GM08714 (cell line): ENCODE measurements at regions not wholly inside any gene's neighbourhood (a gene's known extent, or its start where the extent isn't known, plus 50 kb on each side); places are given as distances from the start of the nearest gene placed in this dataset.

Experiments
- H3K4me3 ChIP-seq: fragments of 200-500 bp; sonication (Bioruptor generic); 2 replicates; pipeline ENCODE4 v1.5.1; 2014; ENCODE audit warnings: mild to moderate bottlenecking, low read length, inconsistent platforms
- ZNF274 ChIP-seq: IDR thresholded peaks from 2 replicates; pipeline ENCODE4 v1.6.1; 2012; ENCODE audit warnings: mild to moderate bottlenecking, low read depth, low read length

- no peak overlapping the region for H3K4me3 ChIP-seq
- TF ChIP-seq ZNF274 = no peak
Observed at GRCh38 chr3:102238362-102238761, 196.5 kb upstream of the ZPLD1 start.

GRCh38 chr3:102240720-102241119 lies 194.1 kb upstream of the ZPLD1 start:
- no peak overlapping the region for H3K4me3 ChIP-seq
- TF ChIP-seq ZNF274 = no peak

- H3K4me3 ChIP-seq = no peak overlapping the region
- TF ChIP-seq ZNF274 = no peak
Observed at GRCh38 chr3:102248981-102249705, 185.7 kb upstream of the ZPLD1 start.

GRCh38 chr3:102255736-102256135 lies 179.1 kb upstream of the ZPLD1 start:
- no peak overlapping the region for H3K4me3 ChIP-seq
- TF ChIP-seq ZNF274 = no peak

- no peak for TF ChIP-seq ZNF274
- no peak overlapping the region for H3K4me3 ChIP-seq
Observed at GRCh38 chr3:102258666-102259227, 176.1 kb upstream of the ZPLD1 start.

GRCh38 chr3:102259663-102260062 lies 175.2 kb upstream of the ZPLD1 start:
- H3K4me3 ChIP-seq = no peak overlapping the region
- TF ChIP-seq ZNF274 = no peak

- TF ChIP-seq ZNF274 = no peak
- H3K4me3 ChIP-seq = no peak overlapping the region
Observed at GRCh38 chr3:102265720-102266119, 169.1 kb upstream of the ZPLD1 start.

GRCh38 chr3:102269406-102269805 lies 165.4 kb upstream of the ZPLD1 start:
- TF ChIP-seq ZNF274 = no peak
- H3K4me3 ChIP-seq = no peak overlapping the region

GRCh38 chr3:102290241-102290640 lies 144.6 kb upstream of the ZPLD1 start:
- no peak overlapping the region for H3K4me3 ChIP-seq
- no peak for TF ChIP-seq ZNF274

- TF ChIP-seq ZNF274 = no peak
Observed at GRCh38 chr3:102295756-102296155, 139.1 kb upstream of the ZPLD1 start.

GRCh38 chr3:102297072-102297658 lies 137.7 kb upstream of the ZPLD1 start:
- no peak for TF ChIP-seq ZNF274
- H3K4me3 ChIP-seq = no peak overlapping the region

More at GRCh38 chr3:102295756-102296155, 139.1 kb upstream of the ZPLD1 start:
- no peak overlapping the region for H3K4me3 ChIP-seq

GRCh38 chr3:102299125-102299877 lies 135.5 kb upstream of the ZPLD1 start:
- no peak for TF ChIP-seq ZNF274
- H3K4me3 ChIP-seq = no peak overlapping the region

- no peak for TF ChIP-seq ZNF274
- H3K4me3 ChIP-seq = no peak overlapping the region
Observed at GRCh38 chr3:102301155-102301880, 133.5 kb upstream of the ZPLD1 start.

GRCh38 chr3:102302020-102302419 lies 132.8 kb upstream of the ZPLD1 start:
- TF ChIP-seq ZNF274 = no peak
- H3K4me3 ChIP-seq = no peak overlapping the region
